ENCODE measurements at regions not wholly inside any gene's neighbourhood (a gene's known extent, or its start where the extent isn't known, plus 50 kb on each side); places are given as distances from the start of the nearest gene placed in this dataset.

GRCh38 chr18:3368193-3368592 lies 81.8 kb upstream of the TGIF1 start:
- Histone ChIP-seq H3K36me3 (no peaks in the 10 kb centered on the region), H3K27me3 (no peaks in the 10 kb centered on the region), H3K4me1 (peaks cover 0 to 11% (median 5%) of the 10 kb centered on the region in 4 donors), H3K9me3 (no peaks in the 10 kb centered on the region), H3K4me3 (no peak overlapping the region), H3K27ac (replicated peaks in 1 of 4) (no peak overlapping the region)
- no peak for TF ChIP-seq POLR2A (IDR thresholded peaks at IDR 0.05; ENCODE audit: low read depth)
- no peak for TF ChIP-seq POLR2AphosphoS5 (IDR thresholded peaks at IDR 0.05)
- TF ChIP-seq, protein P1, sequence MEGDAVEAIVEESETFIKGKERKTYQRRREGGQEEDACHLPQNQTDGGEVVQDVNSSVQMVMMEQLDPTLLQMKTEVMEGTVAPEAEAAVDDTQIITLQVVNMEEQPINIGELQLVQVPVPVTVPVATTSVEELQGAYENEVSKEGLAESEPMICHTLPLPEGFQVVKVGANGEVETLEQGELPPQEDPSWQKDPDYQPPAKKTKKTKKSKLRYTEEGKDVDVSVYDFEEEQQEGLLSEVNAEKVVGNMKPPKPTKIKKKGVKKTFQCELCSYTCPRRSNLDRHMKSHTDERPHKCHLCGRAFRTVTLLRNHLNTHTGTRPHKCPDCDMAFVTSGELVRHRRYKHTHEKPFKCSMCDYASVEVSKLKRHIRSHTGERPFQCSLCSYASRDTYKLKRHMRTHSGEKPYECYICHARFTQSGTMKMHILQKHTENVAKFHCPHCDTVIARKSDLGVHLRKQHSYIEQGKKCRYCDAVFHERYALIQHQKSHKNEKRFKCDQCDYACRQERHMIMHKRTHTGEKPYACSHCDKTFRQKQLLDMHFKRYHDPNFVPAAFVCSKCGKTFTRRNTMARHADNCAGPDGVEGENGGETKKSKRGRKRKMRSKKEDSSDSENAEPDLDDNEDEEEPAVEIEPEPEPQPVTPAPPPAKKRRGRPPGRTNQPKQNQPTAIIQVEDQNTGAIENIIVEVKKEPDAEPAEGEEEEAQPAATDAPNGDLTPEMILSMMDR (IDR thresholded peaks at IDR 0.05) = no peak
- TF ChIP-seq EP300 (IDR thresholded peaks at IDR 0.05) = no peak
- no peak for DNase-seq (ENCODE audit: extremely low spot score)
- 78% methylated on average over 1 of the region's 1 CpG for WGBS
- intact Hi-C loops (cut with DNase I) = no loop called here

DNA sequence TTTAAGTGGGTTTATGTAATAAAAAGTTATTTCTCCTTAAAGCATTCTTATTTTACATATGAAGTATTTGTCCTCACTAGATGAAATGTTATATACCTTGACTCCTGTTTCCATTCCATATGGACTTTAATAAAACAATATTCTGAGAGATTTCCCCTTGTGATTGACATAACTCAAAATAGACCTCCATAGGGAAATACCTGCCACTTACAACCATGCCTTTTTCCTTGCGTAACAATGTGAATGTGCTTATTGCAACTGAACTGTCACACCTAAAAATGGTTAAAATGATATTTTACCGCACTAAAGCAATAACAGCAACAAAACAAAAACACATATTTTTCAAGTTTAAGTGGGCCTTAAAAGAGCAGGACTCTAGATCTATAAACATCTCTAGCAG lies 70.3 kb upstream of the TGIF1 start:
- TF ChIP-seq POLR2A (IDR thresholded peaks at IDR 0.05; ENCODE audit: low read depth) (no peak), POLR2AphosphoS5 (IDR thresholded peaks at IDR 0.05) (no peak), EP300 (IDR thresholded peaks at IDR 0.05) (no peak)
- TF ChIP-seq, protein P1 (IDR thresholded peaks at IDR 0.05) = no peak
- H3K27ac ChIP-seq (replicated peaks in 1 of 4) = no peak overlapping the region
- H3K4me3 ChIP-seq = no peak overlapping the region
- no peaks in the 10 kb centered on the region for H3K9me3 ChIP-seq
- DNase-seq (ENCODE audit: extremely low spot score) = no peak
- H3K4me1 ChIP-seq = peaks cover 0 to 4% (median 0%) of the 10 kb centered on the region in 4 donors
- no peaks in the 10 kb centered on the region for H3K27me3 ChIP-seq
- H3K36me3 ChIP-seq = no peaks in the 10 kb centered on the region
- intact Hi-C loops (cut with DNase I) = no loop called here
- 88% methylated on average over 2 of the region's 2 CpGs for WGBS

GRCh38 chr18:3380384-3380961 lies 69.5 kb upstream of the TGIF1 start:
- Histone ChIP-seq H3K36me3 (no peaks in the 10 kb centered on the region), H3K4me3 (no peak overlapping the region), H3K4me1 (no peaks in the 10 kb centered on the region), H3K9me3 (no peaks in the 10 kb centered on the region), H3K27me3 (no peaks in the 10 kb centered on the region), H3K27ac (replicated peaks in 1 of 4) (no peak overlapping the region)
- intact Hi-C loops (cut with DNase I) = no loop called here
- peak; percentile 88 for DNase-seq (ENCODE audit: extremely low spot score)
- TF ChIP-seq, protein P1 (IDR thresholded peaks at IDR 0.05) = no peak
- 66% methylated on average over 10 of the region's 10 CpGs for WGBS

- Histone ChIP-seq H3K36me3 (no peaks in the 10 kb centered on the region), H3K4me1 (no peaks in the 10 kb centered on the region), H3K4me3 (no peak overlapping the region), H3K27me3 (no peaks in the 10 kb centered on the region), H3K27ac (replicated peaks in 1 of 4) (no peak overlapping the region), H3K9me3 (no peaks in the 10 kb centered on the region)
- TF ChIP-seq, protein P1 (IDR thresholded peaks at IDR 0.05) = no peak
- TF ChIP-seq POLR2AphosphoS5 (IDR thresholded peaks at IDR 0.05) = no peak
- no peak for TF ChIP-seq EP300 (IDR thresholded peaks at IDR 0.05)
- TF ChIP-seq POLR2A (IDR thresholded peaks at IDR 0.05; ENCODE audit: low read depth) = no peak
- DNase-seq (ENCODE audit: extremely low spot score) = no peak
- WGBS = 65% methylated on average over 5 of the region's 5 CpGs
- intact Hi-C loops (cut with DNase I) = no loop called here
Observed at GRCh38 chr18:3383381-3383915, 66.5 kb upstream of the TGIF1 start.

Measured in esophagus muscularis mucosa (tissue), 4 donors.